ENCODE measurements at regions not wholly inside any gene's neighbourhood (a gene's known extent, or its start where the extent isn't known, plus 50 kb on each side); places are given as distances from the start of the nearest gene placed in this dataset.

GRCh38 chr6:167698540-167698939 is 128.2 kb upstream of the AFDN start:
- no peak for TF ChIP-seq POLR2A (IDR thresholded peaks at IDR 0.05; ENCODE audit: low read depth, low read length)
- TF ChIP-seq POLR2AphosphoS5 (IDR thresholded peaks at IDR 0.05; ENCODE audit: insufficient read depth, low read depth, low read length), result no peak
- TF ChIP-seq EZH2 (IDR thresholded peaks at IDR 0.05; ENCODE audit: borderline replicate concordance, low read depth, low read length, severe bottlenecking), result no peak
- no peak for TF ChIP-seq CTCF (IDR thresholded peaks at IDR 0.05; ENCODE audit: extremely low read depth in 1 of 2, insufficient read depth in 1 of 2, low read depth in 1 of 2, low read length in 2 of 2)
- no peak for TF ChIP-seq MYC (IDR thresholded peaks at IDR 0.05; ENCODE audit: low read depth, low read length)
- TF ChIP-seq FOS (IDR thresholded peaks at IDR 0.05; ENCODE audit: borderline replicate concordance, insufficient read depth, low read length), result no peak

Measured in endothelial cell of umbilical vein (primary cell).